22Rv1 (cell line): ENCODE measurements at regions not wholly inside any gene's neighbourhood (a gene's known extent, or its start where the extent isn't known, plus 50 kb on each side); places are given as distances from the start of the nearest gene placed in this dataset.

Experiments
- CTCF ChIP-seq: fragments of 450-650 bp; IDR thresholded peaks from 2 replicates; pipeline ENCODE4 v1.5.1; 2017; ENCODE audit warnings: mild to moderate bottlenecking
- ZFX ChIP-seq: fragments of 450-650 bp; IDR thresholded peaks from 2 replicates; pipeline ENCODE4 v1.6.1; 2017; ENCODE audit warnings: antibody characterized with exemption, borderline replicate concordance

- TF ChIP-seq CTCF: no peak
- TF ChIP-seq ZFX: no peak
These were observed 152.0 kb downstream of the FAM83B start for GRCh38 chr6:54998576-54998975.
